ENCODE measurements at regions not wholly inside any gene's neighbourhood (a gene's known extent, or its start where the extent isn't known, plus 50 kb on each side); places are given as distances from the start of the nearest gene placed in this dataset.

- intact Hi-C loops (cut with DNase I; ENCODE audit: low total_unique reads): no loop called here
- Histone ChIP-seq H3K4me1 (no peaks in the 10 kb centered on the region), H3K9me3 (peaks cover 0 to 7% of the 10 kb centered on the region in 2 donors), H3K27ac (no peak overlapping the region), H3K4me3 (no peak overlapping the region), H3K36me3 (no peaks in the 10 kb centered on the region), H3K27me3 (no peaks in the 10 kb centered on the region)
- in situ Hi-C loops (cut with MboI; ENCODE audit: low pct_ligation_motif_present in 1 of 4, low pct_unique_long_range_greater_than_20kb in 1 of 4, low sequenced_read_pairs in 3 of 4): no loop called here
- TF ChIP-seq, protein P1, sequence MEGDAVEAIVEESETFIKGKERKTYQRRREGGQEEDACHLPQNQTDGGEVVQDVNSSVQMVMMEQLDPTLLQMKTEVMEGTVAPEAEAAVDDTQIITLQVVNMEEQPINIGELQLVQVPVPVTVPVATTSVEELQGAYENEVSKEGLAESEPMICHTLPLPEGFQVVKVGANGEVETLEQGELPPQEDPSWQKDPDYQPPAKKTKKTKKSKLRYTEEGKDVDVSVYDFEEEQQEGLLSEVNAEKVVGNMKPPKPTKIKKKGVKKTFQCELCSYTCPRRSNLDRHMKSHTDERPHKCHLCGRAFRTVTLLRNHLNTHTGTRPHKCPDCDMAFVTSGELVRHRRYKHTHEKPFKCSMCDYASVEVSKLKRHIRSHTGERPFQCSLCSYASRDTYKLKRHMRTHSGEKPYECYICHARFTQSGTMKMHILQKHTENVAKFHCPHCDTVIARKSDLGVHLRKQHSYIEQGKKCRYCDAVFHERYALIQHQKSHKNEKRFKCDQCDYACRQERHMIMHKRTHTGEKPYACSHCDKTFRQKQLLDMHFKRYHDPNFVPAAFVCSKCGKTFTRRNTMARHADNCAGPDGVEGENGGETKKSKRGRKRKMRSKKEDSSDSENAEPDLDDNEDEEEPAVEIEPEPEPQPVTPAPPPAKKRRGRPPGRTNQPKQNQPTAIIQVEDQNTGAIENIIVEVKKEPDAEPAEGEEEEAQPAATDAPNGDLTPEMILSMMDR (IDR thresholded peaks at IDR 0.05): no peak
- TF ChIP-seq POLR2AphosphoS5 (IDR thresholded peaks at IDR 0.05) (no peak), EP300 (IDR thresholded peaks at IDR 0.05; ENCODE audit: low read depth) (no peak), POLR2A (IDR thresholded peaks at IDR 0.05) (no peak)
- WGBS, 2 donors (ENCODE audit: low coverage in 1 of 2): 98% methylated on average over 4 of the region's 4 CpGs; no CpG with 5 or more reads in 1 of the 2 donors
- DNase-seq: no peak
Measured at GRCh38 chr16:58913456-58913855, 179.3 kb upstream of the GOT2 start.

- H3K27me3 ChIP-seq: no peaks in the 10 kb centered on the region
- H3K9me3 ChIP-seq: peaks cover 0 to 7% of the 10 kb centered on the region in 2 donors
- in situ Hi-C loops (cut with MboI; ENCODE audit: low pct_ligation_motif_present in 1 of 4, low pct_unique_long_range_greater_than_20kb in 1 of 4, low sequenced_read_pairs in 3 of 4): no loop called here
- no peak overlapping the region for H3K27ac ChIP-seq
- H3K36me3 ChIP-seq: no peaks in the 10 kb centered on the region
- TF ChIP-seq POLR2AphosphoS5 (IDR thresholded peaks at IDR 0.05) (no peak), POLR2A (IDR thresholded peaks at IDR 0.05) (no peak), EP300 (IDR thresholded peaks at IDR 0.05; ENCODE audit: low read depth) (no peak)
- TF ChIP-seq, protein P1 (IDR thresholded peaks at IDR 0.05): no peak
- no peak overlapping the region for H3K4me3 ChIP-seq
- H3K4me1 ChIP-seq: no peaks in the 10 kb centered on the region
- intact Hi-C loops (cut with DNase I; ENCODE audit: low total_unique reads): no loop called here
- DNase-seq: no peak
Measured at GRCh38 chr16:58912571-58912970, 178.5 kb upstream of the GOT2 start.

DNA sequence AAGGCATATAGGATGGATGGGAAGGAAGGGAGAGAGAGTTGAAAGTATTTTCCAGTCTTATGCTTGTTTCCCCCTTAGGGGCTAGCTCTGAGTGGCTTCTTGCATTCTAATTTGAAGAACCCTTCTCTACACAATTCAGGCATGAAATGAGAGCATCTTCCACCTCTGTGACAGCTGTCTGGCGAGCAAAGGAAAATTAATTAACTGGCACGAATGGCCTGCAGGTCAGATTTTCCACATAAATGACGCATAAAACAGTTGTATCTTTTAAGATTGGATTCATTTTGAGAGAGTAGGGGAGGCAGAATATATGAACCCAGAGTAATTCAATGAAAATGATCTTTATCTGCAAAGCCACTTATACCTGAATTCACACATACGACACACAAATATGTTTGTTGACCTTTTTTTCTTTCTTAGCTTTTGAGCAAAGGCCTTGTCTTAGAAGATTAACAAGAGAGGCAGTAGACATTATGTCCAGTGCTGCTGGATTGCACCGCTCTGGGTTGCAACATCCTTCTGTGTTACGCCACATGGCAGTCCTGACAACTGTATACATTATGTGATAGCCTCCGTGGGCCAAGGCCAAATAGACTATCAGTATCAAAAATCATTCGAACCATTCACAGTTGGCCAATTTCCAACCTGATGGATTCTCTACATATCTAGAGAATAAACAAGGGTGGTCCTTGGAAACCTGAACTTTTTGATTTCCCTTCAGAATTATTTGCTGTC is 173.0 kb upstream of the GOT2 start:
- TF ChIP-seq POLR2AphosphoS5 (IDR thresholded peaks at IDR 0.05): no peak
- TF ChIP-seq, protein P1 (IDR thresholded peaks at IDR 0.05): no peak
- no peak for TF ChIP-seq EP300 (IDR thresholded peaks at IDR 0.05; ENCODE audit: low read depth)
- TF ChIP-seq POLR2A (IDR thresholded peaks at IDR 0.05): no peak
- intact Hi-C loops (cut with DNase I; ENCODE audit: low total_unique reads): no loop called here

DNA sequence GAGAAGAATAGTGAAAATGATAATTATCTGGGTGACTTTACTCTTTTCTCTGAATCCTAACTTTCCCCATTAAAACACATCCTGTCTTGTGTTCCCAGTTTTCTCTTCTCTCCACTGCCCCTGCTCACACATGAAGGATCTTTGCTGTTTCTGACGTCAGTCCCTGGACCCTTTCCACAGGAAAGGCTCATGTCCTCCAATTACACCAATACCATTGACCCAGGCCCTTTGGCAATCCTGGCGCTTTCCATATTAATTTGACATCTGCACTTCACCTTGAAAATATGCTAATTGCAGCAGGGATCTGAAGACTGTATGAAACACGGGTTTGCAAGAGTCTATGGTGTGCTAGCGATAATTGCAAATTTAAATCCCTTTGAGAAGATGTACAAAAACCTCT is 170.2 kb upstream of the GOT2 start:
- intact Hi-C loops (cut with DNase I; ENCODE audit: low total_unique reads) (no loop called here), in situ Hi-C loops (cut with MboI; ENCODE audit: low pct_ligation_motif_present in 1 of 4, low pct_unique_long_range_greater_than_20kb in 1 of 4, low sequenced_read_pairs in 3 of 4) (no loop called here)
- Histone ChIP-seq H3K27ac (no peak overlapping the region), H3K4me3 (no peak overlapping the region), H3K4me1 (no peaks in the 10 kb centered on the region), H3K36me3 (no peaks in the 10 kb centered on the region), H3K9me3 (no peaks in the 10 kb centered on the region), H3K27me3 (no peaks in the 10 kb centered on the region)
- no peak for DNase-seq
- no peak for TF ChIP-seq POLR2A (IDR thresholded peaks at IDR 0.05)
- WGBS, 2 donors (ENCODE audit: low coverage in 1 of 2): 77 to 81% methylated on average over 4 of the region's 4 CpGs

More for the DNA sequence above, 173.0 kb upstream of the GOT2 start:
- Histone ChIP-seq H3K4me3 (no peak overlapping the region), H3K9me3 (no peaks in the 10 kb centered on the region), H3K27me3 (no peaks in the 10 kb centered on the region), H3K27ac (no peak overlapping the region), H3K4me1 (no peaks in the 10 kb centered on the region), H3K36me3 (no peaks in the 10 kb centered on the region)
- in situ Hi-C loops (cut with MboI; ENCODE audit: low pct_ligation_motif_present in 1 of 4, low pct_unique_long_range_greater_than_20kb in 1 of 4, low sequenced_read_pairs in 3 of 4): no loop called here
- WGBS, 2 donors (ENCODE audit: low coverage in 1 of 2): 79 to 81% methylated on average over 8 of the region's 8 CpGs
- no peak for DNase-seq

- DNase-seq: no peak
- TF ChIP-seq EP300 (IDR thresholded peaks at IDR 0.05; ENCODE audit: low read depth) (no peak), POLR2AphosphoS5 (IDR thresholded peaks at IDR 0.05) (no peak), POLR2A (IDR thresholded peaks at IDR 0.05) (no peak)
- TF ChIP-seq, protein P1 (IDR thresholded peaks at IDR 0.05): no peak
- Histone ChIP-seq H3K27me3 (no peaks in the 10 kb centered on the region), H3K9me3 (no peaks in the 10 kb centered on the region), H3K4me3 (no peak overlapping the region), H3K4me1 (no peaks in the 10 kb centered on the region), H3K36me3 (no peaks in the 10 kb centered on the region), H3K27ac (no peak overlapping the region)
- 86 to 100% methylated on average over 1 of the region's 1 CpG for WGBS, 2 donors (ENCODE audit: low coverage in 1 of 2)
- intact Hi-C loops (cut with DNase I; ENCODE audit: low total_unique reads): no loop called here
- in situ Hi-C loops (cut with MboI; ENCODE audit: low pct_ligation_motif_present in 1 of 4, low pct_unique_long_range_greater_than_20kb in 1 of 4, low sequenced_read_pairs in 3 of 4): no loop called here
Measured at GRCh38 chr16:58889516-58889915, 155.4 kb upstream of the GOT2 start.
